GM19452 (cell line): ENCODE measurements at regions not wholly inside any gene's neighbourhood (a gene's known extent, or its start where the extent isn't known, plus 50 kb on each side); places are given as distances from the start of the nearest gene placed in this dataset.

ENCODE experiments used
- ATAC-seq: cut with Tn5 transposase; IDR thresholded peaks from one replicate; pipeline ENCODE4 v1.9.1; 2021; ENCODE audit not compliant: unreplicated experiment

DNA sequence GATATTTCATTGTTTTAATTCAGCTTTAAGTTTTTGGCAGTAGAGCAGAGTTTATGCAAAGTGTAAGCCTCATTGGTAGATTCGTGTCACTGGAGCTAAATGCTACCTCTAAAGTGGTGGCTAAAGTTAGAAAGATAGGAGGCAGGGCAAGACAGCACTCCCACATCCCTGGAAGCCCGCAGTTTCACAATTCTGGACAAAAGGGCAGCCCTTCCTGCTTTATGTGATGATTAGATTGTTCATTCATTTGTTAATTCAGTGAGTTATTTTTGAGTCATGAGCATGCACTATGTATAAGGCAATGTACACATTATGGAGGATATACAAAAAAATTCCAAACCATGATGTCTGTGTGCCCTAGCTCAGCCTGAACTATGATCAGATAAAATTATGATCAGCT lies 52.1 kb upstream of the EIF3M start:
- ATAC-seq: no peak

DNA sequence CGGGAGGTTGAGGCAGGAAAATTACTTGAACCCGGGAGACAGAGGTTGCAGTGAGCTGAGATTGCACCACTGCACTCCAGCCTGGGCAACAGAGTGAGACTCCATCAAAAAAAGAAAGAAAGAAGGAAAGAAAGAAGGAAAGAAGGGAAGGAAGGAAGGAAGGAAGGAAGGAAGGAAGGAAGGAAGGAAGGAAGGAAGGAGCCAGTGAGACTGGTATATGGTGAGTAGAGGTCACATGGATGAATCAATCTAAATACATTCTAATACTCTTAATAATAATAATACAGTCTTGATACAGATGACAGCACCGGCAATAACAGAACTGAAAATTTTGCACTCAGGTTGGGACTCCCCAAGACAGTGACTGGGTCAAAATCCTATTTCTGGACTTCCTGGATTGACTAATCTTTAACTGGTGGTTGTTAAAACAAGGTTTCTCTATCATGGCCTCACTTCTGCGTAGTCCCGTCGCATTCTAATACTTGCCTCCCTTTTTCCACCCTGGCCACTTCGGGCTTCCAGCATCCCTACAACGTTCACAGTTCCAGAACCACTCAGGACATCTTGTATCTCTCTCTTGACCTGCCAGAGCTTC lies 53.5 kb upstream of the EIF3M start:
- ATAC-seq: peak; percentile 99

DNA sequence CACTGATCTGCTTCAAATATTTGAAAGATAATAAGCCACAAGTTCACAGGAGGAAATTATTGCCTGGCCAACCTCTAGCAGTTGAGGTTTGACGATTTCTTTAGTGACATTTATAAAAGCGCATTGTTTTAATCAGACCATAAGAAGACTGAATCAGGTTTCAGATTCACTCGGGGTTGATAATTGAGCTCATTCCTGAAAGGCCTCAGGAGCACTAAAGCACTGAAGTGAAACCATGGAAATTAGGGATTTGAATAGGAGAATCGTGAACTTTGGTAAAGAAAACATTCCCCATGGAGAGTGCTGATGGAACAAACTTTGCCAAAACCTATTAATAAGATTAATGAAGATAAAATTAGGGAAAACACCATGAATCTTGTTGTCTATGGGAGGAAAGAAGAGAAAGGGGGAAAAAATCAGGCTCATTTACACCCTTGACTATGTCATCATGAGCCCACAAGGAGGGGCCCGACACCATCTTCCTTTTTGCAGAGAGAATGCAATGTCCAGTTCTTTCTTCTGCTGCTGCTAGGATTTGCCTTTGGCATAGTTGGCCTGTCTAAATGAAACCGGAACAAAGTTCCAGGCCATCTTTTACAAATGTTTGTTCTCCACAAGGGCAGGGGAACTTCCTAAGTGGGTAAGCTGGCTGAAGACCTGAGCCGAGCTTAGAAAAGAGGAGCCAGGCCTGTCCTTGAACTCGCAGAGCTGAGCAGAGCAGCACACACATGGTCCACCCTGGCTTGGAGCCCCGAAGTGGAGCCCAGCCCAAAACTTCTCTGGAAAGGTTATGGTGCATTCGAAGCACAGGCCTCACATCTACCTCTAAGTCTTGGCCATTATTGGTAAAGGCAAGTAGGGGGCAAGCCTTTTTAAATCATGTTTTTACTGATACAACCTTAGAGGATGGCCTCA lies 56.1 kb upstream of the EIF3M start:
- no peak for ATAC-seq

DNA sequence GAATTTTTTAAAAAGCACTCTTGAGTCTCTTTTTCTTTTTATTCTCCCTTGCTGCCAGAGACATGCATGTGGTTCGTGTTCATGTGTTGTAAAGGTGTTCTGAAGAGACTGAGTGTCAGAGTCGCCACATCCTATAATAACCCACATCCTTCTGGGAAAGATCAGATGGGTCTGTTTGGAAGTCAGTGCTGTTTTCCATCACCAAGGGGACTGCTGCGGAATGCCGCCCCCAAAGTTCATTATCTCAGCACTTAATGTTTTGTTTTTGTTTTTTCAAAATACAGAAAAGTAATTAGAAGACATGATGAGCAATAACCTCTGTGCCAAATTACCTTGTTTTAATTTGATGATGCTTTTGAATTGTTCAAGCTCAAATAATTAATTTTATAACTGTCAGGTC lies 56.9 kb upstream of the EIF3M start:
- no peak for ATAC-seq

DNA sequence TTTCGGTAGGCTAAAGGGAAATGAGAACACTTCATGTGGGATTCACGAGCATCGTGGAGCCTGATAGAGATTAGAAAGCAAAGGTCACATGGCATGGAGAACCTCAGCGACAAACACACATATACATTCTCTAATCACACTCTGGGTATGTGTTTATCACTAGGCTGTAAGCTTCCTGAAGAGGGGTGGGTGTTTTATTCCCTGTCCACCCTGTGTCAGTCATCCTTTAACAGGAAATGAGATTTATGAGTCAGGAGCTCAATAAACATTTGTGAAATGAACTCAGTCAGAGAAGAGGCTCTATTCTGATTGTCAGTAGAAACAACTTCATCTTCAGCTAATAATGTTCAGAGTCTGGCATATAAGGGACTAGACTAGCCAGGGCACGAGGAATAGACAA lies 71.7 kb upstream of the EIF3M start:
- ATAC-seq: no peak

DNA sequence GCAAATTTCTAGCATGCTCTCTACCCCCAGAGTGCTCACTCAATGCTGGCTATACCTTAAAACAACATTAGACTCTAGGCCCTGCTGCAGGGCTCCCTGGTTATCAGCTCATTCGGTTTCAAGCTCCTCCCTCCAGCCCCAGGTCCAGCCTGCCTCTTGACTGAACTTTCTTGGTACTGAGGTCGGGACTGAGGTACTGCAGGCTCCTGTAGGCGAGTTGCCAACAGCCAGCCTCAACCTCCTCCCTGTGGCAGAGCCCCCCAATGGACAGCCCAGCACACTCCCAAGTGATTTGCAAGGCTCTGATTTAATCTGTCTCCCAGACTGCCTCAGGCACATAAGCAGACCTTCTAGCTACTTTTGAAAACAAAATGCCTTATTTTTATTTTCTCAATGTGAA lies 73.6 kb upstream of the EIF3M start:
- ATAC-seq: no peak

DNA sequence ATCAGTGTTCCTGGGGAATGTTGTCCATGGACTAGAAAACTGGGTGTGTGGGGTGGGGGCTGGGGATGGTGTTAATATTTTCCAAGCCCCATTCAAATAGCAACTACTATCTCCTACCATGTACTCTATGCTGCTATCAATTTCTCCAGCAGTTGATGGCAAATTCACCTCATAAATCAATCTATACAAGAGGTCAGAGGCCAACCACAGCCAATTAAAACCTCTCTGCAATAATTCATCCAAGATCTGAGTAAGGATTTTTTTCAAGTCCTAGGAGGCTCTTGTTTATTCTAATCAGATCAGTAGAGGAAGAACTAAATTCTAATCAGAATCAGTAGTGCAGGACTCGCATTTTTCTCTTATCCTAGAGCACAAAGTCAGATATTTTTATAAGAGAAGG lies 73.4 kb upstream of the WT1 start:
- no peak for ATAC-seq

DNA sequence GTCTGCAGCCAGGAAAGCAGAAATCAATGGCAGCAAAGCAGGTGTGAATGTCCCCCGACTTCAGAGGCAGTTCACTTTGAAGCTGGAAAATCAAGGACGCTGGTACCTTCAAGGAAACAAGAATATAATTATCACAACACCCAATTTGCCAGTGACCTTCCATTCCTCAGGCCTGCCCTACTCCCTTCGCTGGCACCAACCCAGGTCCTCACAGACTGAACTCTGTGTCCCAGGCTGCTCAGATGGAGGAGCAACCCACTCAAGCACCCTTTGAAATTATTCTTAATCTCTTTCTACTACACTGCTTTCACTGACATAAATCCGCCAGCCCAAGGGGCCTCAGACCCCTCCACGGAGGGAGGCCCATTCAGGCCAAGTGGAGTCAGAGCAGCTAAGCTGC lies 64.7 kb upstream of the WT1 start:
- no peak for ATAC-seq

DNA sequence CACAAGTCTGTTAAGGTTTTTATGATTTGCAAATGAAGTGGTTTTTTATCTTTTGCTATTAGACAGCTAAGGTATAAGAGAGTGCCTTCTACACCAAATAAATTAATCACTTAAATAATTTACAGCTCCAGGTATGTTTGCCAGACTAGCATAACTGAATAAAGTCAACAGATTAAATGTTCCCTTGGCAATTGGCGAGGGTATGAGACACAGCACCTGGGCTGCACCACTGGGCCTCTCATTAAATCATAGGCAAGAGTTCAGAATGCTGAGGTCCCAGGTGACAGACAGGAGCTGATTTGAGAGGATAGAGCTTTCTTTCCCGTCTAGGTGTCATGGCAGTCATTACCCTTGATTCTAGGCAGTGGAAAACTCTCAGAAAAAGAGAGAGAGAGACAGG lies 62.6 kb upstream of the WT1 start:
- ATAC-seq: no peak

DNA sequence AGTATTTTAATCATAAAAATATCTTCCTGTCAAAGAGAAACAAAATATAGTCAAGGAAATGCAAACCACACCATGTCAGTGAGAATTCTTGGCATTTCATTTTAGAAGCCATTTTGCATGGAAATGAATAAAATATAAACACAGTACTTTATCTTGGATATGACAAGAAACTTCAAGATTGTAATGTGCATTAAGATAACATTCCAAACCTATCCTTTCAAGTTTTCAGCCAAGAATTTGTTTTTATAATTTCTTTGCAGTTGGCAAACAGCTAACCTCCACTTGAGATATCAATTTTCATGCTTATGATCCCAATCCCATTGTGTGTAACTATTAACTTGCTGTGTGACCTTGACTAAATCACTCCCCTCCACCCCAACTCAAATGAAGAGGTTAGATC lies 59.3 kb upstream of the WT1 start:
- ATAC-seq: no peak

DNA sequence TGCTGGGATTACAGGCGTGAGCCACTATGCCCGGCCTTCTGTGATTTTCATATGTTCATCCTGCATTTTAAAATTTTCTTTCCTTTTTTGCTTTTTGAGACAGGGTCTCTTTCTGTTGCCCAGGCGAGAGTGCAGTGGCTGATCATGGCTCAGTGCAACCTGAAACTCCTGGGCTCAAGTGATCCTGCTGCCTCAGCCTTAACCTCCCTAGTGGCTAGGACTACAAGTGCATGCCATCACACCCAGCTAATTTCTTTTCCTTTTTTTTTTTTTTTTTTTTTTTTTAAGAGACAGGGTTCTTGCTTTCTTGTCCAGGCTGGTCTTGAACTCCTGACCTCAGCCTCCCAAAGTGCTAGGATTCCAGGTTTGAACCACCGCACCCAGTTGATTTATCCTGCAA lies 54.1 kb upstream of the WT1 start:
- no peak for ATAC-seq

DNA sequence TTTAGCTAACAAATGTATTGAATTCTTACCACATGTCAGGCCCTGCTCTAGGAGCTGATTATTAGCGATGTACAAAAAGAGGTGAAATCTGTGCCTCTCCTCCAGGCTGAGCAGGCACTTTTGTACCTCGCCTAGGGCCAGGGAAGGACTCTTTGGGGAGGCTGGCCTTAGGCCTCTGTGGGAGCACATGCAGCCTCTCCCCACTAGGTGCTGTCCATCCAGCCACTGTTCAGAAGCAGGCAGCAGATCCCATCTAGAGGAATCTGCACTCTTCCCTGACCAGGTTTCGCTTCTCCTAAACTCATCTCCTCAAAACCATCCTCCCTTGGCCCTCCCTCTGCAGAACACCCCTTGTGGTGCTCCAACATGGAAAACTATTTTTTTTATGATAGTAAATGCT lies 51.9 kb upstream of the WT1 start:
- no peak for ATAC-seq

DNA sequence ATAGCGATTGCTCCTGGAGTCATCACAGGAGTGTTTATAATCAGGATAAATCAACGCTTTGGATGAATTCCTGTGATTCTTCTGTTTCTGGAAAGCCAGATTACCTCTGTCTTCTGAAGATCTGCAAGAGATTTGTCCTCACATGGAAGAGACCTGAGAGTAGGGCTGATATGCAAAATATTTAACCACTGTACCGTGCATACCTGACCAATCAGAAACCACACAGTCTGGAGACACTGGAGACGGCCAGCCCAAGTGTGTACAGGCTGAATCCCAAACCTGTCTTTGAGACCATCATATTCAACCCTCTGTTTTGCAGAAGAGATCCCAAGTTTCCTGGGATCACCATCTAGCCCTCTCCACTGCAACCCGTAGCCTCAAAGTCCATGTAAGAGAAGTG lies 50.4 kb upstream of the WT1 start:
- no peak for ATAC-seq
